Activated T-cell treated with anti-CD3 and anti-CD28 coated beads, Interleukin-2, amount 50 U/mL, for 48 hours (primary cell): ENCODE measurements at regions not wholly inside any gene's neighbourhood (a gene's known extent, or its start where the extent isn't known, plus 50 kb on each side); places are given as distances from the start of the nearest gene placed in this dataset.
"Not testable (repeated sequence)": the region's sequence is repeated elsewhere in the genome, so short reads cannot be mapped to it uniquely, and the experiment has no call there.

Experiments
- DNase-seq, 2 experiments: peaks; one replicate each; pipeline ENCODE4 v3.0.0-alpha.2; 2020

DNA sequence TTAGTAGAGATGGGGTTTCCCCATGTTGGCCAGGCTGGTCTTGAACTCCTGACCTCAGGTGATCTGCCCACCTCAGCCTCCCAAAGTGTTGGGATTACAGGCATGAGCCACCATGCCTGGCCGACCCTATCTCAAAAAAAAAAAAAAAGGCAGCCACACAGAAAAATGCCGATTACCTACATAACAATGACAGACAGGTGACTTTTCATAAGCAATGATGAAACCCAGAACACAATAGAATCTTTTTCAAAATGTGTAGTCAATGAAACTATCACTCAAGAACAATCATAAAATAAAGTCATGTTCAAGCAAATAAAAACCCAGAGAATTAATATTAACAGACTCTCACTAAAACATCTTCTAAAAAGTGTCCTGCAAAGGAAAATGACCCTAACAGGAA lies 135.6 kb upstream of the MVB12B start:
- not testable (repeated sequence) for DNase-seq

DNA sequence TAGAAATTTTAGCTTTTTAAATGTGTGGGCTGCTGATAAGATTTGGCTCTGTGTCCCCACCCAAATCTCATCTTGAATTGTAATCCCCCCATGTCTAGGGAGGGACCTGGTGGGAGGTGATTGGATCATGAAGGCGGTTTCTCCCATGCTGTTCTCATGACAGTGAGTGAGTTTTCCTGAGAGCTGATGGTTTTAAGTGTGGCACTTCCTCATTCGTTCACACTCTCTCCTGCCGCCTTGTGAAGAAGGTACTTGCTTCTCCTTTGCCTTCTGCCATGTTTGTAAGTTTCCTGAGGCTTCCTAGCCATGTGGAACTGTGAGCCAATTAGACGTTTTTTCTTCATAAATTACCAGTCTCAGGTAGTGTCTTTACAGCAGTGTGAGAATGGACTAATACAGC lies 127.8 kb upstream of the MVB12B start:
- no peak for DNase-seq

DNA sequence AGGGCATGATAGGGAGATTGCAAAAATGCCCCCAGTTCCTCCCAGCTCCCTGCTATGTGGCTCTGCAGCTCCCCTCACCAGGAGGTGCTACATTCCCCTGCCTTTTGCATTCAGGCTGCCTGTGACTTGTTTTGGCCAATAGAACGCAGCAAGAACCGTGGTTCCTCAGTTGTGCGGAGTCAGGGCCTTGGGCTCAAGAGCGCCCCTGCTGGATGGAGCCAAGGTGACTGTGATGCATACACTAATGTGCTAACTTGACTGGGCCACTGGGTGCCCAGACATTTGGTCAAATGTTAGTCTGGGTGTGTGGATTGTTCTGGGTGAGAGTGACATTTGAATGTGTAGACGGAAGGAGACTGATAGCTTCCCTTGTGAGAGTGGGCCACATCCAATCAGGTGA lies 123.3 kb upstream of the MVB12B start:
- no peak for DNase-seq

DNA sequence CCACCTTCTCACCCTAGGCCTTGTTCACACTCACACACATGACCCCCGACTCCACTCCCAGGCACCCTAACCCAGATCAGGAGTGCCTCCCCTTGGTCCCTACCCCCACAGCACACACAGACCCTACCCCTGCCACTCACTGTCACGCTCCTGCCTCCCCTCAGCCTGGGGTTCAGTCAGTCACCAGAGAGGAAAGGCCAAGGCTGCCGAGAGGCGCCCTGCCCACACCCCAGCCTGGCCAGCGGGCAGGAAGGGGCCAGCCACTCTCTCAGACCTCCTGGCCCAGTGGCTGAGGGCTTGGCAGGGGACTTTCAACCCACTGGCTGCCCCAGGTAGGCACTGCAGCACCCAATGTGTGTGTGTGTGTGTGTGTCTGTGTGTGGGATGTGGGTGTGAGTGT lies 122.4 kb upstream of the MVB12B start:
- no peak for DNase-seq

DNA sequence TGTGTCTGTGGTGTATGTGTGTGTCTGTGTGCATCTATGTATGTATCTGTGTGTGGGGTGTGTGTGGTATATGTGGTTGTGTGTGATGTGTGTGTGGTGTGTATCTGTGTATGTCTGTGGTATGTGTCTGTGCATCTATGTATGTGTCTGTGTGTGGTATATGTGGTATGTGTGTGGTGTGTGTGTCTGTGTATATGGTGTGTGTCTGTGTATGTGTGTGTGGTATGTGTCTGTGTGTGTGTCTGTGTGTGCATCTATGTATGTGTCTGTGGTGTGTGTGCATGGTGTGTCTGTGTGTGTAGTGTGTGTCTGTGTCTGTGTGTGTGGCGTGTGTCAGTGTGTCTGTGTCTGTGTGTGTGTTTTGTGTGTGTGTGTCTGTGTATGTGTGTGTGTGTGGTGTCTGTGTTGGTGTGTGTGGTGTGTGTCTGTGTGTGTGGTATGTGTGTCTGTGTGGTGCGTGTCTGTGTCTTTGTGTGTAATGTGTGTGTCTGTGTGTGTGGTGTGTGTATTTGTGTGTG lies 121.9 kb upstream of the MVB12B start:
- DNase-seq = no peak

DNA sequence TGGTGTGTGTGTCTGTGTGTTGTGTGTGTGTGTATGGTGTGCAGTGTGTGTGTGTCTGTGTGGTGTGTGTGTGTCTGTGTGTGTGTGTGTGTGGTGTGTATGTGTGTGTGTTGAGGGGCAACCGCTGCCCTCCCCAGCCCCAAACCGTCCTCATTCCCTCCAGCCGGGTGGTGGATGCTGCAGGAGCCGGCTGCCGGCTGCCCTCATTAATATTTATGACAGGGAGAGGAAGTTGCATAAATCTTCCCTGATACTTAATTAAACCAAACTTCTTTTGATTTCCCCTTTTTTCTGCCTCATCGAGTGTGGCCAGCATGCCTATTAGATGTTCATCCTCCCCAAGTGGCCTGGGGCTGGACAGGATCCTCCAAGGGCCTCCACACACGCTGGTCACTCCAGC lies 121.4 kb upstream of the MVB12B start:
- DNase-seq = no peak

DNA sequence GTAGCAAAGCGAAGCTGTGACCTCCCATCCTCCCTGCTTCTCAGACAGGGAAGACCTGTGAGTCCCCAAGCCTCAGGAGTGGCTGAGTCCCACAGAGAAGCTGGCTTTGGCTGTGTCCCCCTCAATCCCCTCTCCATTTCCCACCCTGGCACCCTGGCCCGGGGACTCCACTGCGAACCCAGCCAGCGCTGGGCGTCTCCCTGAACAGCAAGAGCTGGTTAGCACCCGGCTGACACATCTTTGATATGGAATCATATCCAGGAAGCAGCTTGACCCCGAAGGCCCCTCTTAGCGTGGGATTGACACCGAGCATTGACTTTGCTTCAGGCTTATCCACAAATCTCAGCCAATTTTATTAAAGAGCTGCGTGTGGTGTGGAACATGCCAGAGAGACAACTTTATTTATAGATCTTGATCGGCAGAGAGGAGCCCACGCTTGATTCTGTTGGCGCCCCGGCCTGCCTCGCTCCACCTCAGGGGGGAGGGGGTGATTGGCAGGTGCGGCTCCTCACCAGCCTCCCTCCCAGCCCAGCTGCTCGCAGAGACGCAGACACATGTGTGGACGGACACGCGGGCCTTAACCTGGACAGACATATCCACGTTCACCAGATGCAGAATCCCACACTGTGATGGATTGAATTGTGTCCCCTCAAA lies 120.7 kb upstream of the MVB12B start:
- DNase-seq = no peak

DNA sequence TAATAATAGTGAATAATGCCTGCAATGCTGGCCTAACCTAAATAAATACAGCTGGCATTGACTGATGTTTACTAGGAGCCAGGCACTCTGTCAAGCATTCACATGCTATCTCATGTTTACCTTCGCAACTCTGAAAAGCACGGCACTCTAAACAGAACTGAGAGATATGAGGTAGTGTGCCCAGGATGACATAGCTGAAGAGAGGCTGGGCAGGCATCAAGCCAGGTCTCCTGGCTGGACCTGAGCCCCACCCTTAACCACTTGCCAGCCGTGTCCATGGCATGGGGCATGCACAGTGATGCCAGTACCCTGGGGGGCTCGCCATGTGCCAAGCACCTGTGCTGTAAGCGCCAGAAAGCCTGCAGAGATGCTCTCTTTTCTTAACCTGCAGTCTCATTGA lies 119.4 kb upstream of the MVB12B start:
- DNase-seq = no peak

DNA sequence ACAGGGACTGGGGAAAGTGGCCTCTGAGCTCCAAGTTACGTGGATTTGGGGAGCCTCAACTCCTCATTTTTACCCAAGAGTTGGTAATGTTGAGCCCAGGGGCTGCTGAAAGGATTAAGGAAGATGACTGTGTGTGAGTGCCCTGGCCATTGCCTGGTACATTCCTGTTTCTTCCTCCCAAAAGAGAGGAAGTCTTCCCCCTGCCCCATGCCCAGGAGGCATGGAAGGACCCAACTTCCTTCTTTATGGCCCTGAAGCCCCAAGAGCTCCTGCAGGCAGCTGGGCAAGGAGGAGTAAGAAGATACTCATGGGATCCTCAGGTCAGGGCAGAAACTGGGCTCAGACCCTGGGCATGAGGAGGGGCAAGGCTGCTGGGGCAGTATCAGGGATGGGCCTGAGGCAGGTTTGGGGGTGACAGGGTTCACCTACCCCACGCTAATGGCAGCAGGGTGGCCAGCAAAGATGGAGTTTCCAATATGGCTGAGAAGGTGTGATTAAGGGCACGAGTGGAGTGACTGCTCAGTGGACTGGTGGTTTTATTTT lies 118.3 kb upstream of the MVB12B start:
- no peak for DNase-seq

DNA sequence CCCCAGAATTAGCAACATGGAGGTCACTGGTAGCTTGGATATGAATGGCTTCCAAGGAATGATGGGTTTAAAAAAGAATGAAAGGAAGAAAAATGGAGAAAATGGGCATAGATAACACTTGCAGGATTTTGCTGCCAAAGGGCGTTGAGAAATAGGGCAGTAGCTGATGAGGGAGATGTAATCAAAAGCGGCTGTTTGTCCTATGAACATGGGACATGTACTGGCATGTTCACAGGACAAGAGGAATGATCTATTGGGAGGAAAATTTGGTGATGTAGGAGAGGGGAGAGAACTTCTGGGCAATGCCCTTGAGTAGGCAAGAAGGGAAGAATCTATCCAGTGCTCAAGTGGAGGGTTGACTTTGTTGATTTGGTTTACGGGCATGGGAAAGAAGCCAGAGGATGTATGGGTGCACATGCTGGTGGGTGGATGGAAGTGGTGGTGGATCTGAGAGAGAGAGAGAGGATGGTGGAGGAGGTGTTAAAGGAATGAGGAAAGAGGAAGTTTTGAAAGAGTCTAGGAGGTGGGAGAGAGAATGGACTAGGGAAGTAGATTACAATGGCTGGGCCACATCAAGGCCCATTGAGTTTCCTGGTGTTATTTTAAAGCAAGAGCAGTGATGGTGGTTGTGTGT lies 115.1 kb upstream of the MVB12B start:
- DNase-seq = no peak

DNA sequence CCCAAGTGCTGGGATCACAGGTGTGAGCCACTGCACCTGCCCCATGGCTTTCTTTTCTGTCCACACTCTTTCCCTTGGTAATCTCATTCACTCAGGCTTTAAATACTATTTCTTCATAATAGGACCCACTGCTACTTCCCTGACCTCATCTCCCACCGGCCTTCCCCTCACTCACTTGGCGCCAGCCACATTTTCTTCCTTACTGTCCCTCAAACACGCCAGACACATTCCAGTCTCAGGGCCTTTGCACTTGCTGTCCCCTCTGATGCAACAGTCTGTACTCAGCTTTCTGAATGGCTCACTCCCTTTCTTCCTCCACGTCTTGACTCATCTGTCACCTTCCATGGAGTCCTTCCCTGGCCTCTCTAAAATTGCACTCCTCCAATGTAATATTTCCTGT lies 111.1 kb upstream of the MVB12B start:
- DNase-seq = no peak

DNA sequence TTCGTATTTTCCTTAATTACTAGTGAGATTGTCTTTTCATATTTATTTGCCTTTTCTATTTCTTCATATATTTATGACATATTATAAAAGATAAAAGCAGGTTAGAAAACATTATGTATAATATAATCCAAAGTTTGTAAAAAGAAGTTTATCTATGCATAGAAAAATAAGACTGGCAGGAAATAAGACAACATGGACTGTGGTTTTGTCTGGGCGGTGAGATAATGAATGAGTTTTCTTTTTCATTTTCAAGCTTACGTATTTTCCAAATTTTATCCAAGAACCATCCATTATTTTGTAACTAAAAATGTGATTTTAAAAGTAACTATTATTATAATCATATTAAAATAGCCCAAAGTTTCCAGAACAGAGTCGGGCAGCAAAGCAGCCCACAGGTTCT lies 109.8 kb upstream of the MVB12B start:
- no peak for DNase-seq

DNA sequence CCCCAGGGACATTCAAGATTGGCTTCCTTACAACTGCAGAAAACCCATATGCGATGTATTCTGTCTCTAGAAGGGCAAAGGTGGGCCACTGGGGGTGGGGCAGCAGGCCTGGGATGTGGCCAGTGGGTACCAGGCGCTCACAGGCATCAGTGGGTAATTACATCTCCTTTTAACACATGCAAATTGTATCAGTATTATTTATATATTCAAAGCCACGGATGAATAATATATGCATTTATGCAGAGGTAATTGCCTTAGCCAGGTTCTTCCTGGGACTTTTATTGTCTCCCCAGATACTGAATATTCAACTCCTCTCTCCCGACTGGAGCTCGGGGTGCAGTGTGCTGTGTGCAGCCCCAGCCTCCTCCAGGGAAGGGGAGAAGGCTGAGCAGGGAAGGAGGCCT lies 109.4 kb upstream of the MVB12B start:
- DNase-seq = no peak

DNA sequence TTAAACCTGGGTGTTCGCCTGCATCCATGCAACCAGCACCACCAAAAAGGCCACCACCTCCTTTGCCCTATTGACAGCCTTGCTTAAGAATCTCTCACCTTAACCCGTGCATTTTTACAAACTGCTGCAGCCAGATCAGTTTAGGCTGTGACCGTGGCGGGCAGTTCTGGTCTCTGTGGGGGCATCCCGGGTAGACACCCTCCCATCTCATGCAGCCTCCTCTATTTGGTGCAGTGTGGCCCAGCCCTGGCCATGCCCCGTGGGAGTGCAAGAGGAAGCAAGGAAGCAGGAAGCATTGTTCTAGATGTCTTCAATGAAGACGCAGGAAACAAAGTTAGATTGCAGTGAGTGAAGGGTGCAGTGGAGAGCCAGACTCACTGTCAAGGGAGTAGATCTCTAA lies 108.8 kb upstream of the MVB12B start:
- DNase-seq = no peak

DNA sequence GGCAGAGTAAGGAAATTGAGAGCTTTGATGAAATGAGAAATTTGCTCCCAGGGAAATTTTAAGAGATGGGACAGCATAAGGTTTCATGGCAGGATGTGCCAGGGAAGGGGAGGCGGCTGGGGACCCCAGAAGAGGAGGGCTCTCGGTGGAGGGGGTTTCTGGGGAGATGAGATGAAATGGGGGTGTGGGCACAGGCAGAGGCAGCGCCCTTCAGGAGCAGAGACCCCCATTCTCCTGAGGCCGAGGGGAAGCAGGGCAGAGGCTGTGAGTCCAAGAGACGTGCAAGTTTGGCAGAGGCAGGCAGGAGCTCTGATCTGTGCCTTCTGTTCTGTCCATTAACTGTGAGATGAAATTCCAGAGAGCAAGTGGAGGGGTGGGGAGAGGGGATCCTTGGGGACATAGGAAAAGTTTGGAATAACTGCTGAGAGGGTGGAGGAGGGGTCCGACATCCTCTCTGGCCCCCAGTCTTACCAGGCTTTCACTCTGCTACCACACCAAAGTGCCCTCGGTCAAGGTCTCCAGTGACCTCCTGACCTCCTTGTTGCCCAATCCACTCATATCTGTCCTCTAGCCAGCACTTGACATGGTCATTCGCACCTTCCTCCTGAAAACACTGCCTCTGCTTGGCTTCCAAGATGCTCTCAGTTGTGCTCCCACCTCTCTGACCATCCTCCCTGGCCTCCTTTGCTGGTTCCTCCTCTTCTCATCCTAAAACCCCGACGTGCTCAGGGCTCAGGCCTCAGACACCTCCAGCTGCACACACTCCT lies 108.1 kb upstream of the MVB12B start:
- no peak for DNase-seq

DNA sequence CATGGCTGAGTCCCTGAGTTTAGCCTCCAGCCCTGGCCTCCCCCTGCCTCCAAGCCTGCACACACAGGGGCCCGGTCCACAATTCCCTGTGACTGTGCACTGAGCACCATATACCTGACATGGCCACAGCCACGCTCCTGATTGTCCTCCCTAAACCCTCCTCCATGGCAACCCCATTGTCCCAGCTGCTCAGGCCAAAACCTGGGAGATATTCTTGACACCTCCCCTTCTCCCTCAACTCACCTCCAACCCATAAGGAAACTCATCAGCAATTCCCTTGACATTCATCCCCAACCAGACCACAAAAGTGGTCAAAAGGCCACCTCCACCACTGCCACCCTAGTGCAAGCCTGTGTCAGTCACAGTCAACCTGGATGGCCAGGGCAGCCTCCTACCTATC lies 107.5 kb upstream of the MVB12B start:
- no peak for DNase-seq

DNA sequence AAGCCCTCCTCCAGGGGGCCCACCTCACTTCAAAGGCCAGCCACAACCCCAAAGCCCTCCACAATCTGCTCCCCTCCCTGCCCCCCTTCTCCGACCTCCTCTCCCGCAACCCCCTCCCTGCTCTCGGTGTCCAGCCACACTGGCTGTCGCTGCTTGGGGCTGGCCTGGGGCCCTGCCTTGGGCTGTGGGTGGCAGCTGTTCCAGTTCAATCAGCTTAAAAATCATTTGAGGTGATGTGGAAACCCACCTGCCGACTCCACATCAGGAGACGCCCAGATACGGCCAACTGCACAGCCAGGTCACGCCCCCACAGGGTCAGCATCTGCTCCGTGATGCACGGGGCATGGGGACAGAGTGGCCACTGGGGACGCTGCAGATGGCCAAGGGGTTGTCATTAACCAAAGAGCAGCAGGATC lies 107.0 kb upstream of the MVB12B start:
- DNase-seq = peak in 1 of 2 experiments; percentile 6

DNA sequence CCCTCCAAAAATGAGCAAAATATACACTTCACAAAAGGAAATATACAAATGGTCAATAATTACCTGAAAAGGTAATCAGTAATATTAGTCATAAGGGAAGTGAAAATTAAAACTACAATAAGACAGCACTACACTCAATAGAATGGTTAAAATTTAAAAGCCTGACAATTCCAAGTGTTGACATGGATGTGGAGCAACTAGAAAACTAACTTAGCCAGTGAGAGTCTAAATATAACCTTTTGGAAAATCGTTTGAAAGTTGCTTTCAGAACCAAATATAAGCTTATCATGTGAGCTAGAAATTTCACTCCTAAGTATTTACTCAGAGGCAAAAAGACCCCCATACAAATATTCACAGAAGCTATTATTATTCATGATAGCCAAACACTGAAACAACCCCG lies 105.1 kb upstream of the MVB12B start:
- DNase-seq = no peak

DNA sequence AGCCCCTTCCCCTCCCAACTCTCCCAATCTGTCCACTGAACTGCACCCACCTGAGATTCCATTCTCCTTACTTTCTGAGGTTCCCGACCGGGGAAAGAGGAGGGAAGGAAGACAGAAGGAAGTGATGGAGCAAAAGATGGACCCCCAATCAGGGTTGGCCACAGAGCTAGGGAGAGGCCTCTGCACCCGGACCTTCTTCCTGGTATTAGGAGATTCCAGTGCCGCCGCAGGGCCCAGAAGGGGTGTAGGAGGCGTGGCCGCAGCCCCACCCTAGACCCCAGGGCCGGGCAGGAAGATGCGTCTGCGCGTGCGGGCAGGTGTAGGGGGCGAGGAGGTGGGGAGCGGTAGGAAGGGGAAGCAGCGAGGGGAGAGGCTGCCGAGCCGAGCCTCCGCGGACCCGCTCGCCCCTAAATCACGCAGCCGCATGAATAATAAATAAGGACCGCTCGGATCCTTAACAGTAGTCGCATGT lies 104.2 kb upstream of the MVB12B start:
- DNase-seq = no peak

DNA sequence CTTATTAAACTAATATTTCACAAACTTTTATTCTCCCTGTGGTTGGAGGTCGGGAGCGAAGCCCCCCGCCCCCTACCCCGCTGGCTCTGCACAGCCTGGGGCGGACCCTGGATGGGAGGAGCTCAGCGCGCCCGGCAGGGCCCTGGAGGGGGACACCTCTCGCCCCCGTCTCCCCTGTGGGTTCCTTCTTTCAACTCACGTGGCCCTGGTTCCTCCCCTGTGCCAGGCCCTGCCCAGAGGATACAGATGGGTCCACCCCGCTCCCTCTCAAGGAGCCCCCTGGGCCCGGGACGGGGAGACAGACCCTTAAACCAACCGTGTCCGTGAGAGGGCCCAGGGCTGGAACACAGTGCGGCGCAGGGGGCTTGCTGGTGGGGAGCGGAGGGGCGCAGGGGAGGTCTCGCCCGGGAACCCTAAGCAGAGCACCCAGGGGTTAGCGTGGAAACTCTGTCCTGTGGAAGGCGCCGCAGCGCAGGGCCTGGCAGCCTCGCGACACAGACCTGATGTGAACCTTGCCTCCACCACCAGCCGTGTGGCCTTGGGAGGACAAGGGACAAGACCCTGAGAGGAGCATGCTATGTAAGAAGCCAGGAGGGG lies 103.7 kb upstream of the MVB12B start:
- no peak for DNase-seq

DNA sequence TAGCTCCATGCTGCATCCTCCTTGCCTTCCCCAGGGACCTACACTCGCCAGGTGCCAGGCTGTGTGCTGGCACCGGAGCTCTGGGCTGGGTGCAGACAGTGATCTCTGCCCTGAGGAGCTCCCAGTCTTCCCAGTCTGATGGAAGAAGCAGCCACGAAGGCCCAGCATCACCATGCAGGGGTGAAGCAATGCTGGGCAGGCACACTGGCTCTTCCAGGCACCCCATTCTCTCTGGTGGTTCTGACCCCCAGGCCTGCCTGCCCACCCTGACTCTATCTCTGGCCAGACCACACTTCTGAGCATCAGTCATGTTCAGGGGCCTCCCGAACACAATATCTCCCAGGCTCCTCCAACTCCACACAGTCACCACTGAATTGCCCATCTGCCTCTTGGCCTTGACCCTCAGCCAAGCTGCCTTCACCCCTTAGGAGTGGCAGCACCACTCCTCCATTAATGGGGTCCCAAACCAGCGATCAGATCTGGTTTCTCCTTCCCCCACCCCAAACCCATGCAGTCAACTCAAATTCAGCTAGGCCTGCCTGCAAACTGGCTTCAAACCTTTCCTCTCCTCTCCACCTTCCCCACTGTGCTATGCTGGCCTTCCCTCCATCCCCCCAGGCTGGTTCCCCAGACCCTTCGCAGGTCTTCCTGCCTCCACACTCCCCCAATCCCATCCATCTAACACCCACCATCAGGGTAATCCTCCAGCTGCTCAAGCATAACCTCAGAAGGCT lies 102.7 kb upstream of the MVB12B start:
- DNase-seq = no peak
